Ascending aorta (tissue), 2 donors: ENCODE measurements at regions not wholly inside any gene's neighbourhood (a gene's known extent, or its start where the extent isn't known, plus 50 kb on each side); places are given as distances from the start of the nearest gene placed in this dataset.

Source experiments
- DNase-seq, 2 donors: peaks; one replicate each; pipeline ENCODE4 v3.0.0-alpha.2; 2019; ENCODE audit warnings: low spot score in 2 of 2
- H3K27ac ChIP-seq, 2 donors: fragments of 200-600 bp; sonication (generic); one replicate each; pipeline ENCODE4 v1.5.1; 2016 to 2017; ENCODE audit warnings: mild to moderate bottlenecking in 1 of 2
- H3K27me3 ChIP-seq: fragments of 200-600 bp; sonication (generic); one replicate; pipeline ENCODE4 v1.5.1; 2017
- H3K36me3 ChIP-seq, 2 donors: fragments of 200-600 bp; sonication (generic); one replicate each; pipeline ENCODE4 v1.5.1; 2016
- H3K4me1 ChIP-seq, 2 donors: fragments of 200-600 bp; sonication (generic); one replicate each; pipeline ENCODE4 v1.5.1; 2016 to 2017; ENCODE audit warnings: mild to moderate bottlenecking in 1 of 2
- H3K4me3 ChIP-seq, 2 donors: fragments of 200-600 bp; sonication (generic); one replicate each; pipeline ENCODE4 v1.5.1; 2016 to 2017; ENCODE audit warnings: mild to moderate bottlenecking in 1 of 2
- H3K9me3 ChIP-seq, 2 donors: fragments of 200-600 bp; sonication (generic); one replicate each; pipeline ENCODE4 v1.5.1; 2016
- CTCF ChIP-seq, 3 experiments: fragments of 200-600 bp in 2 of 3; fragments of 450-650 bp in 1 of 3; sonication (generic) in 2 of 3; IDR thresholded peaks; one replicate each; pipeline ENCODE4 v1.5.1; 2016 to 2019; ENCODE audit warnings: antibody characterized with exemption in 3 of 3, mild to moderate bottlenecking in 1 of 3, moderate library complexity in 1 of 3
- intact Hi-C: fragments of 100-400 bp; cut with DNase I; formaldehyde crosslinking; loops from one replicate; pipeline ENCODE4 v1.15.1; 2023

GRCh38 chr2:34123996-34124785 is 525.1 kb upstream of the FAM98A start:
- no peak for TF ChIP-seq CTCF (IDR thresholded peaks at IDR 0.05)
- DNase-seq: no peak
- no peak overlapping the region for H3K4me3 ChIP-seq
- no peak overlapping the region for H3K27ac ChIP-seq
- intact Hi-C loops: no loop called here
- H3K9me3 ChIP-seq: no peaks in the 10 kb centered on the region
- no peaks in the 10 kb centered on the region for H3K27me3 ChIP-seq
- no peaks in the 10 kb centered on the region for H3K36me3 ChIP-seq
- no peaks in the 10 kb centered on the region for H3K4me1 ChIP-seq

- H3K27ac ChIP-seq: no peak overlapping the region
- DNase-seq: no peak
- H3K4me1 ChIP-seq: no peaks in the 10 kb centered on the region
- H3K36me3 ChIP-seq: no peaks in the 10 kb centered on the region
- intact Hi-C loops: no loop called here
- TF ChIP-seq CTCF (IDR thresholded peaks at IDR 0.05): no peak
- H3K9me3 ChIP-seq: no peaks in the 10 kb centered on the region
- H3K27me3 ChIP-seq: no peaks in the 10 kb centered on the region
- no peak overlapping the region for H3K4me3 ChIP-seq
Measured at GRCh38 chr2:34121076-34121475, 522.0 kb upstream of the FAM98A start.

- Histone ChIP-seq H3K36me3 (no peaks in the 10 kb centered on the region), H3K27me3 (no peaks in the 10 kb centered on the region), H3K4me1 (no peaks in the 10 kb centered on the region), H3K9me3 (no peaks in the 10 kb centered on the region), H3K27ac (no peak overlapping the region), H3K4me3 (no peak overlapping the region)
- intact Hi-C loops: no loop called here
- no peak for DNase-seq
- no peak for TF ChIP-seq CTCF (IDR thresholded peaks at IDR 0.05)
Measured at GRCh38 chr2:34115076-34115475, 516.0 kb upstream of the FAM98A start.

- Histone ChIP-seq H3K9me3 (no peaks in the 10 kb centered on the region), H3K27ac (no peak overlapping the region), H3K4me1 (no peaks in the 10 kb centered on the region), H3K36me3 (no peaks in the 10 kb centered on the region), H3K27me3 (no peaks in the 10 kb centered on the region), H3K4me3 (no peak overlapping the region)
- TF ChIP-seq CTCF (IDR thresholded peaks at IDR 0.05): no peak
- no peak for DNase-seq
- intact Hi-C loops: no loop called here
Measured at GRCh38 chr2:34112161-34112560, 513.1 kb upstream of the FAM98A start.

- Histone ChIP-seq H3K27ac (no peak overlapping the region), H3K4me3 (no peak overlapping the region), H3K9me3 (no peaks in the 10 kb centered on the region), H3K4me1 (no peaks in the 10 kb centered on the region), H3K36me3 (no peaks in the 10 kb centered on the region), H3K27me3 (no peaks in the 10 kb centered on the region)
- intact Hi-C loops: no loop called here
- no peak for TF ChIP-seq CTCF (IDR thresholded peaks at IDR 0.05)
- no peak for DNase-seq
Measured at GRCh38 chr2:34110392-34110791, 511.3 kb upstream of the FAM98A start.

GRCh38 chr2:34107811-34108210 is 508.7 kb upstream of the FAM98A start:
- Histone ChIP-seq H3K4me1 (no peaks in the 10 kb centered on the region), H3K4me3 (no peak overlapping the region), H3K27me3 (no peaks in the 10 kb centered on the region), H3K9me3 (no peaks in the 10 kb centered on the region), H3K27ac (no peak overlapping the region), H3K36me3 (no peaks in the 10 kb centered on the region)
- intact Hi-C loops: no loop called here
- TF ChIP-seq CTCF (IDR thresholded peaks at IDR 0.05): no peak
- no peak for DNase-seq
